ENCODE measurements at regions not wholly inside any gene's neighbourhood (a gene's known extent, or its start where the extent isn't known, plus 50 kb on each side); places are given as distances from the start of the nearest gene placed in this dataset.
A peak's percentile ranks its signal among the peaks of the same experiment; 100 is the strongest.
"Not testable (repeated sequence)": the region's sequence is repeated elsewhere in the genome, so short reads cannot be mapped to it uniquely, and the experiment has no call there.

- Mint-ChIP-seq H3K27ac (peak overlapping the region; percentile 84), H3K9me3 (peaks cover 6% of the 10 kb centered on the region), H3K27me3 (no peaks in the 10 kb centered on the region), H3K4me3 (peak overlapping the region; percentile 36), H3K36me3 (peaks cover 7% of the 10 kb centered on the region), H3K4me1 (peaks cover 35% of the 10 kb centered on the region)
- peak; percentile 75 for DNase-seq
Measured at GRCh38 chr6:137717074-137718073, 149.7 kb upstream of the TNFAIP3 start.

- H3K27ac Mint-ChIP-seq, H3K4me3 Mint-ChIP-seq, H3K36me3 Mint-ChIP-seq, DNase-seq, H3K9me3 Mint-ChIP-seq, H3K27me3 Mint-ChIP-seq: not testable (repeated sequence)
- H3K4me1 Mint-ChIP-seq, result peaks cover 43% of the 10 kb centered on the region
Measured at GRCh38 chr6:137718903-137719302, 148.2 kb upstream of the TNFAIP3 start.

- Mint-ChIP-seq H3K4me1 (peaks cover 14% of the 10 kb centered on the region), H3K27ac (no peak overlapping the region), H3K27me3 (no peaks in the 10 kb centered on the region), H3K36me3 (peaks cover 3% of the 10 kb centered on the region), H3K4me3 (no peak overlapping the region), H3K9me3 (peaks cover 3% of the 10 kb centered on the region)
- no peak for DNase-seq
Measured at GRCh38 chr6:137722749-137723272, 144.2 kb upstream of the TNFAIP3 start.

GRCh38 chr6:137723273-137724017 lies 143.6 kb upstream of the TNFAIP3 start:
- Mint-ChIP-seq H3K4me1 (peaks cover 9% of the 10 kb centered on the region), H3K36me3 (no peaks in the 10 kb centered on the region), H3K4me3 (no peak overlapping the region), H3K27ac (no peak overlapping the region), H3K9me3 (no peaks in the 10 kb centered on the region), H3K27me3 (no peaks in the 10 kb centered on the region)
- no peak for DNase-seq

- Mint-ChIP-seq H3K9me3 (no peaks in the 10 kb centered on the region), H3K27me3 (no peaks in the 10 kb centered on the region), H3K4me1 (peaks cover 8% of the 10 kb centered on the region), H3K27ac (no peak overlapping the region), H3K36me3 (no peaks in the 10 kb centered on the region), H3K4me3 (no peak overlapping the region)
- DNase-seq, result no peak
Measured at GRCh38 chr6:137724018-137724403, 143.0 kb upstream of the TNFAIP3 start.

GRCh38 chr6:137724495-137725211 lies 142.4 kb upstream of the TNFAIP3 start:
- no peak overlapping the region for H3K4me3 Mint-ChIP-seq
- H3K27ac Mint-ChIP-seq, result no peak overlapping the region
- no peaks in the 10 kb centered on the region for H3K9me3 Mint-ChIP-seq
- H3K36me3 Mint-ChIP-seq, result no peaks in the 10 kb centered on the region
- no peak for DNase-seq
- H3K4me1 Mint-ChIP-seq, result peaks cover 8% of the 10 kb centered on the region
- no peaks in the 10 kb centered on the region for H3K27me3 Mint-ChIP-seq

- H3K4me1 Mint-ChIP-seq, result peaks cover 8% of the 10 kb centered on the region
- no peak overlapping the region for H3K4me3 Mint-ChIP-seq
- H3K36me3 Mint-ChIP-seq, result no peaks in the 10 kb centered on the region
- no peaks in the 10 kb centered on the region for H3K27me3 Mint-ChIP-seq
- DNase-seq, result no peak
- no peak overlapping the region for H3K27ac Mint-ChIP-seq
- no peaks in the 10 kb centered on the region for H3K9me3 Mint-ChIP-seq
Measured at GRCh38 chr6:137725949-137726348, 141.1 kb upstream of the TNFAIP3 start.

- no peaks in the 10 kb centered on the region for H3K27me3 Mint-ChIP-seq
Measured at GRCh38 chr6:137726582-137726981, 140.5 kb upstream of the TNFAIP3 start.

GRCh38 chr6:137727216-137727765 lies 139.8 kb upstream of the TNFAIP3 start:
- Mint-ChIP-seq H3K27ac (no peak overlapping the region), H3K27me3 (no peaks in the 10 kb centered on the region)

More at GRCh38 chr6:137726582-137726981, 140.5 kb upstream of the TNFAIP3 start:
- no peak overlapping the region for H3K27ac Mint-ChIP-seq
- H3K4me3 Mint-ChIP-seq, result no peak overlapping the region
- H3K9me3 Mint-ChIP-seq, result no peaks in the 10 kb centered on the region
- no peaks in the 10 kb centered on the region for H3K36me3 Mint-ChIP-seq
- H3K4me1 Mint-ChIP-seq, result peaks cover 8% of the 10 kb centered on the region
- no peak for DNase-seq

GRCh38 chr6:137728386-137729349 lies 138.4 kb upstream of the TNFAIP3 start:
- Mint-ChIP-seq H3K36me3 (no peaks in the 10 kb centered on the region), H3K27ac (no peak overlapping the region), H3K4me1 (no peaks in the 10 kb centered on the region), H3K27me3 (no peaks in the 10 kb centered on the region), H3K4me3 (no peak overlapping the region), H3K9me3 (no peaks in the 10 kb centered on the region)
- no peak for DNase-seq

More at GRCh38 chr6:137727216-137727765, 139.8 kb upstream of the TNFAIP3 start:
- Mint-ChIP-seq H3K4me3 (no peak overlapping the region), H3K9me3 (no peaks in the 10 kb centered on the region), H3K4me1 (peaks cover 8% of the 10 kb centered on the region), H3K36me3 (no peaks in the 10 kb centered on the region)
- DNase-seq, result no peak

- Mint-ChIP-seq H3K4me3 (no peak overlapping the region), H3K4me1 (no peaks in the 10 kb centered on the region), H3K36me3 (no peaks in the 10 kb centered on the region), H3K9me3 (no peaks in the 10 kb centered on the region), H3K27me3 (no peaks in the 10 kb centered on the region), H3K27ac (no peak overlapping the region)
- no peak for DNase-seq
Measured at GRCh38 chr6:137729866-137730629, 137.0 kb upstream of the TNFAIP3 start.

GRCh38 chr6:137731600-137731959 lies 135.5 kb upstream of the TNFAIP3 start:
- no peaks in the 10 kb centered on the region for H3K27me3 Mint-ChIP-seq
- no peak overlapping the region for H3K27ac Mint-ChIP-seq

GRCh38 chr6:137731960-137732616 lies 135.0 kb upstream of the TNFAIP3 start:
- no peak for DNase-seq
- Mint-ChIP-seq H3K4me1 (peaks cover 9% of the 10 kb centered on the region), H3K27me3 (no peaks in the 10 kb centered on the region), H3K9me3 (no peaks in the 10 kb centered on the region), H3K36me3 (no peaks in the 10 kb centered on the region), H3K27ac (no peak overlapping the region), H3K4me3 (no peak overlapping the region)

More at GRCh38 chr6:137731600-137731959, 135.5 kb upstream of the TNFAIP3 start:
- Mint-ChIP-seq H3K36me3 (no peaks in the 10 kb centered on the region), H3K4me3 (no peak overlapping the region), H3K4me1 (peaks cover 9% of the 10 kb centered on the region), H3K9me3 (no peaks in the 10 kb centered on the region)
- no peak for DNase-seq

All from activated naive CD8-positive, alpha-beta T cell treated with anti-CD3 and anti-CD28 coated beads for 36 hours (primary cell).